Tibial nerve (tissue), 4 donors: ENCODE measurements at regions not wholly inside any gene's neighbourhood (a gene's known extent, or its start where the extent isn't known, plus 50 kb on each side); places are given as distances from the start of the nearest gene placed in this dataset.

ENCODE experiments used
- CTCF ChIP-seq, 5 experiments: fragments of 200-600 bp in 3 of 5; fragments of 450-650 bp in 2 of 5; sonication (generic) in 3 of 5; IDR thresholded peaks; one replicate each; pipeline ENCODE4 v1.5.1; 2016 to 2019; ENCODE audit warnings: antibody characterized with exemption in 5 of 5, mild to moderate bottlenecking in 3 of 5, moderate library complexity in 2 of 5
- EP300 ChIP-seq, 2 donors: sonication (generic); formaldehyde crosslinking; IDR thresholded peaks; one replicate each; pipeline ENCODE4 v1.6.1; 2017; ENCODE audit warnings: antibody characterized with exemption in 2 of 2, mild to moderate bottlenecking in 1 of 2
- POLR2A ChIP-seq, 2 donors: fragments of 450-650 bp; IDR thresholded peaks; one replicate each; pipeline ENCODE4 v1.6.1; 2017; ENCODE audit warnings: antibody characterized with exemption in 2 of 2, mild to moderate bottlenecking in 2 of 2, moderate library complexity in 2 of 2

GRCh38 chr4:18572481-18572880 lies 550.9 kb upstream of the LCORL start:
- TF ChIP-seq CTCF (IDR thresholded peaks at IDR 0.05) (no peak), POLR2A (IDR thresholded peaks at IDR 0.05) (no peak), EP300 (IDR thresholded peaks at IDR 0.05) (no peak)
